ENCODE measurements at regions not wholly inside any gene's neighbourhood (a gene's known extent, or its start where the extent isn't known, plus 50 kb on each side); places are given as distances from the start of the nearest gene placed in this dataset.

- DNase-seq (ENCODE audit: insufficient read length) (no peak), FAIRE-seq (no peak)
- no peak for TF ChIP-seq POLR2A (IDR thresholded peaks at IDR 0.05; ENCODE audit: low read depth, low read length)
- no peak for TF ChIP-seq POLR2AphosphoS5 (IDR thresholded peaks at IDR 0.05; ENCODE audit: low read depth, low read length)
- no peak for TF ChIP-seq TAF1 (IDR thresholded peaks at IDR 0.05; ENCODE audit: borderline replicate concordance, low read depth, low read length)
Observed at GRCh38 chr22:44391481-44392445, 79.0 kb upstream of the SHISAL1 start.

- TF ChIP-seq POLR2A (IDR thresholded peaks at IDR 0.05; ENCODE audit: low read depth, low read length) (no peak), POLR2AphosphoS5 (IDR thresholded peaks at IDR 0.05; ENCODE audit: low read depth, low read length) (no peak), TAF1 (IDR thresholded peaks at IDR 0.05; ENCODE audit: borderline replicate concordance, low read depth, low read length) (no peak)
- no peak for DNase-seq (ENCODE audit: insufficient read length)
- no peak for FAIRE-seq
Observed at GRCh38 chr22:44391015-44391414, 78.3 kb upstream of the SHISAL1 start.

GRCh38 chr22:44390613-44390970, 77.8 kb upstream of the SHISAL1 start:
- TF ChIP-seq POLR2AphosphoS5 (IDR thresholded peaks at IDR 0.05; ENCODE audit: low read depth, low read length) (no peak), TAF1 (IDR thresholded peaks at IDR 0.05; ENCODE audit: borderline replicate concordance, low read depth, low read length) (no peak), POLR2A (IDR thresholded peaks at IDR 0.05; ENCODE audit: low read depth, low read length) (no peak)
- no peak for DNase-seq (ENCODE audit: insufficient read length)
- FAIRE-seq = no peak

GRCh38 chr22:44389926-44390612, 77.3 kb upstream of the SHISAL1 start:
- DNase-seq (ENCODE audit: insufficient read length) (no peak), FAIRE-seq (no peak)
- TF ChIP-seq TAF1 (IDR thresholded peaks at IDR 0.05; ENCODE audit: borderline replicate concordance, low read depth, low read length) = no peak

- TF ChIP-seq TAF1 (IDR thresholded peaks at IDR 0.05; ENCODE audit: borderline replicate concordance, low read depth, low read length) (no peak), POLR2A (IDR thresholded peaks at IDR 0.05; ENCODE audit: low read depth, low read length) (no peak)
- DNase-seq (ENCODE audit: insufficient read length) (no peak), FAIRE-seq (no peak)
Observed at GRCh38 chr22:44389181-44389580, 76.4 kb upstream of the SHISAL1 start.

GRCh38 chr22:44387486-44387885, 74.7 kb upstream of the SHISAL1 start:
- DNase-seq (ENCODE audit: insufficient read length) = no peak
- FAIRE-seq = no peak
- TF ChIP-seq TAF1 (IDR thresholded peaks at IDR 0.05; ENCODE audit: borderline replicate concordance, low read depth, low read length) = no peak
- TF ChIP-seq POLR2AphosphoS5 (IDR thresholded peaks at IDR 0.05; ENCODE audit: low read depth, low read length) = no peak
- TF ChIP-seq POLR2A (IDR thresholded peaks at IDR 0.05; ENCODE audit: low read depth, low read length) = no peak

GRCh38 chr22:44386386-44387035, 73.8 kb upstream of the SHISAL1 start:
- TF ChIP-seq POLR2A (IDR thresholded peaks at IDR 0.05; ENCODE audit: low read depth, low read length) = no peak
- no peak for TF ChIP-seq POLR2AphosphoS5 (IDR thresholded peaks at IDR 0.05; ENCODE audit: low read depth, low read length)
- TF ChIP-seq TAF1 (IDR thresholded peaks at IDR 0.05; ENCODE audit: borderline replicate concordance, low read depth, low read length) = no peak
- DNase-seq (ENCODE audit: insufficient read length) (no peak), FAIRE-seq (no peak)

GRCh38 chr22:44385781-44386180, 73.0 kb upstream of the SHISAL1 start:
- FAIRE-seq (no peak), DNase-seq (ENCODE audit: insufficient read length) (no peak)
- TF ChIP-seq TAF1 (IDR thresholded peaks at IDR 0.05; ENCODE audit: borderline replicate concordance, low read depth, low read length) (no peak), POLR2A (IDR thresholded peaks at IDR 0.05; ENCODE audit: low read depth, low read length) (no peak), POLR2AphosphoS5 (IDR thresholded peaks at IDR 0.05; ENCODE audit: low read depth, low read length) (no peak)

GRCh38 chr22:44385296-44385610, 72.5 kb upstream of the SHISAL1 start:
- no peak for FAIRE-seq
- DNase-seq (ENCODE audit: insufficient read length) = no peak
- TF ChIP-seq POLR2A (IDR thresholded peaks at IDR 0.05; ENCODE audit: low read depth, low read length) = no peak
- TF ChIP-seq TAF1 (IDR thresholded peaks at IDR 0.05; ENCODE audit: borderline replicate concordance, low read depth, low read length) = no peak
- TF ChIP-seq POLR2AphosphoS5 (IDR thresholded peaks at IDR 0.05; ENCODE audit: low read depth, low read length) = no peak

- FAIRE-seq = no peak
- DNase-seq (ENCODE audit: insufficient read length) = no peak
- no peak for TF ChIP-seq TAF1 (IDR thresholded peaks at IDR 0.05; ENCODE audit: borderline replicate concordance, low read depth, low read length)
- no peak for TF ChIP-seq POLR2A (IDR thresholded peaks at IDR 0.05; ENCODE audit: low read depth, low read length)
- no peak for TF ChIP-seq POLR2AphosphoS5 (IDR thresholded peaks at IDR 0.05; ENCODE audit: low read depth, low read length)
Observed at GRCh38 chr22:44384563-44385295, 72.0 kb upstream of the SHISAL1 start.

Measured in GM12892 (cell line).